SJCRH30 (cell line): ENCODE measurements at regions not wholly inside any gene's neighbourhood (a gene's known extent, or its start where the extent isn't known, plus 50 kb on each side); places are given as distances from the start of the nearest gene placed in this dataset.

Source experiments
- DNase-seq, 2 experiments: peaks; one replicate each; pipeline ENCODE4 v3.0.0-alpha.2; 2015 to 2020
- H3K27ac ChIP-seq: fragments of 250-450 bp; sonication (Bioruptor Pico); 2 replicates; pipeline ENCODE4 v1.5.1; 2020; ENCODE audit warnings: mild to moderate bottlenecking, moderate library complexity
- H3K27me3 ChIP-seq: fragments of 250-450 bp; sonication (Bioruptor Pico); 2 replicates; pipeline ENCODE4 v1.5.1; 2020; ENCODE audit warnings: mild to moderate bottlenecking, moderate library complexity
- H3K36me3 ChIP-seq: fragments of 250-450 bp; sonication (Bioruptor Pico); 2 replicates; pipeline ENCODE4 v1.5.1; 2020; ENCODE audit warnings: mild to moderate bottlenecking, moderate library complexity
- H3K4me1 ChIP-seq: fragments of 250-450 bp; sonication (Bioruptor Pico); 2 replicates; pipeline ENCODE4 v1.5.1; 2020; ENCODE audit warnings: mild to moderate bottlenecking, moderate library complexity
- H3K4me3 ChIP-seq: fragments of 250-450 bp; sonication (Bioruptor Pico); 2 replicates; pipeline ENCODE4 v1.5.1; 2020; ENCODE audit warnings: mild to moderate bottlenecking, moderate library complexity
- H3K9me3 ChIP-seq: fragments of 250-450 bp; sonication (Bioruptor Pico); replicated peaks from 2 replicates; pipeline ENCODE4 v1.5.1; 2020; ENCODE audit warnings: mild to moderate bottlenecking, moderate library complexity

DNA sequence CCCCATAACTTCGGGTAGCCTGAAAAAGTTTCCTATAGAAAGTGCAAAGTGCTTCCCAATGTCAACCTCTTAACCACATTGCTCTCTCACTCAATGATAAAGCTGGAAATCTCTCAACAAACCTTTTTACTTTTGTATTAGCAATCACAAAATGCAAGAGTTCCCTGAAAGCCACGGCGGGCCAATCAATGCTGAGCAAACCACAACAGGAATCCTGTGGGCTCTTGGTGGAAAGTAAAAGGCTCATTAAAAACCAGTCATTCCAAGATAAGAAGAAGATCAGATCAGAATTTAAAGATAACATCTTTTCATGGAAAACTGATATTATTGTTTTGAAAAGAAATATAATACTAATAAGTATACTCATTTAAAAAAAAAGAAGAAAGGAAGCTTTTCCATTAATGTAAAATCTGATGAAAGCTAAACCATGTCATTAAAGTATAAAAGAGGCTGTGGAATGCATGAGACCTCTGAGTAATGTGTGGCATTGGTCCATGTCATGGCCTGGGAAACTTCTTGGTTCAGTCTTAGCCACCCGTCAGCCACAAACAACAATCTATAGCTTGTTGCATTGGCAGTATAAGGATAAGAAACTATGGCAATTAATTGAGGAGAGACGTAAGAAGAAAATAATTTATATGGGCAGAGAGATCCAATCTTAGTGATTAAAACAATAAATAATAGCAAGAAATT is 1066.1 kb upstream of the SORCS1 start:
- no peak for DNase-seq
- Histone ChIP-seq H3K4me3 (no peak overlapping the region), H3K27me3 (no peaks in the 10 kb centered on the region), H3K4me1 (no peaks in the 10 kb centered on the region), H3K27ac (no peak overlapping the region), H3K36me3 (no peaks in the 10 kb centered on the region), H3K9me3 (no peaks in the 10 kb centered on the region)

DNA sequence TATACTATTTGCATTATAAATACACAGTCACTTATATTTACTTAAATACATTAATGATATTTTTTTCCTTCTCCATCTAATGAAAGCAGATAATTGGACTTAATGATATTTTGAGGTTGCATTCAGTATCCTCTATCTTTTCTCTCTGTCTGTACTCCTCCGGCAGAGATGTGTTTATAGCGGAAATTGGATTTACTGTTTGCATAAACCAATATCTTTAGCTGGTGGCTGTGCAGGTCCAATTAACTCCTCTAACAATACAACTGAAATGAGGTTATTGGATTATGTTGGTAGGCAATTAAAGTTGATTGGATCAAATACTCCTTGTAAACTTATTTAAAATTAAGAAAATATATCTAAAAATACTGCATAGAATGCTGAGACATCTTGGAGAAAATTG is 1044.2 kb upstream of the SORCS1 start:
- Histone ChIP-seq H3K4me1 (no peaks in the 10 kb centered on the region), H3K27ac (no peak overlapping the region)
- DNase-seq = no peak

DNA sequence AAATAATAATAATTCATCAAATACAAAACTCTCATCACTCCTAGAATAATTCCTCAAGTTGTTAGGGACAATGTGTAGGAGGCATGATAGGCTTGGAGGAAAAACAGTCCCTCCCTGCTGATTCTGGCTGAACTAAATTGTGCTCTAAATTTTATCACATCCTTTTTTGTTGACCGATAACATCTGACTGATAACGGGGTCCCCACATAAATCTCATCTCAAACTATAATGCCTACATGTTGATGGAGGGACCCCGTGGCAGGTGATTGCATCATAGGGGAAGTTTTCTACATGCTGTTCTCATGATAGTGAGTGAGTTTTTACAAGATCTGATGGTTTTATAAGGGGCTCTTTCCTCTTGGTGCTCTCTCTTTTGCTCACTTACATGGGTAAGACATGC is 1043.5 kb upstream of the SORCS1 start:
- H3K36me3 ChIP-seq = no peaks in the 10 kb centered on the region
- no peak overlapping the region for H3K27ac ChIP-seq
- H3K4me3 ChIP-seq = no peak overlapping the region
- H3K9me3 ChIP-seq = no peaks in the 10 kb centered on the region
- no peak for DNase-seq
- H3K27me3 ChIP-seq = no peaks in the 10 kb centered on the region
- H3K4me1 ChIP-seq = no peaks in the 10 kb centered on the region

More for the DNA sequence above, 1044.2 kb upstream of the SORCS1 start:
- no peaks in the 10 kb centered on the region for H3K36me3 ChIP-seq
- H3K27me3 ChIP-seq = no peaks in the 10 kb centered on the region
- no peaks in the 10 kb centered on the region for H3K9me3 ChIP-seq
- no peak overlapping the region for H3K4me3 ChIP-seq

DNA sequence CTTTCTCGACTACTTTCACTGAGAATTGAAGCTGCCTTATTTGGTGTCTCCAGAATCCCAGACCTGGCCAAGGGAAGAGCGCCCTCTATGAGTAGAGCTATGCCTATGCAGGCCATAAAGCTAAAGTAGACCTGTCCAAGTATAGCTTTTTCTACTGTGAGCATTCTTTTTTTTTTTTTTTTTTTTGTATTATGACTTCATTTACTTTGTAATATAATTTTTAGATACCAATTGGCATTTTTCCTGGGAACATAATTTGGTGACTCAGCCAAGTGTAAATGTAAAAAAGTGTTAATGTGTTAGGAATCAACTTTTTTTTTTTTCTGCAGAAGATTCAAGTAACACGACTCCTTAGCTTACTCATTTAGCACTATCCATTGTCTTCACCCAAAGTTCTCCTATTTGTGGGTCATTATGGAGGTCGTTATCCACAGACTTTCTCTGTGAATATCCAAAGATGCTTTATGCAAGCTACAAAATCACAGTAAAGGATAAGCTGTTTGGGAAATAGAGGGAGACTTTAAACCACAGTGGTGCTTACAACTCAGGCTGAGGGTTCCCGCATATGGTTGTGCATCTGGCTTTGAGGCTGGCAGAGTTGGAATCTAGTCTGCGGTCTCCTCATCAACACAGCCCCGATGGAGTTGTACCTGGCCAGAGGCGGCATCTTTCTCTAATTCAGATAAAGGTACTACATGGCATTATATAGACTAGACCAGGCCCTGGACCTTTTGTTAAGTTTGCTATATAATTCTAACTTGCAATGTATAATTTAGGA is 1040.2 kb upstream of the SORCS1 start:
- peak; percentile 24 to 75 for DNase-seq
- H3K9me3 ChIP-seq = no peaks in the 10 kb centered on the region
- no peak overlapping the region for H3K27ac ChIP-seq
- H3K27me3 ChIP-seq = no peaks in the 10 kb centered on the region
- no peak overlapping the region for H3K4me3 ChIP-seq
- no peaks in the 10 kb centered on the region for H3K36me3 ChIP-seq
- no peaks in the 10 kb centered on the region for H3K4me1 ChIP-seq

DNA sequence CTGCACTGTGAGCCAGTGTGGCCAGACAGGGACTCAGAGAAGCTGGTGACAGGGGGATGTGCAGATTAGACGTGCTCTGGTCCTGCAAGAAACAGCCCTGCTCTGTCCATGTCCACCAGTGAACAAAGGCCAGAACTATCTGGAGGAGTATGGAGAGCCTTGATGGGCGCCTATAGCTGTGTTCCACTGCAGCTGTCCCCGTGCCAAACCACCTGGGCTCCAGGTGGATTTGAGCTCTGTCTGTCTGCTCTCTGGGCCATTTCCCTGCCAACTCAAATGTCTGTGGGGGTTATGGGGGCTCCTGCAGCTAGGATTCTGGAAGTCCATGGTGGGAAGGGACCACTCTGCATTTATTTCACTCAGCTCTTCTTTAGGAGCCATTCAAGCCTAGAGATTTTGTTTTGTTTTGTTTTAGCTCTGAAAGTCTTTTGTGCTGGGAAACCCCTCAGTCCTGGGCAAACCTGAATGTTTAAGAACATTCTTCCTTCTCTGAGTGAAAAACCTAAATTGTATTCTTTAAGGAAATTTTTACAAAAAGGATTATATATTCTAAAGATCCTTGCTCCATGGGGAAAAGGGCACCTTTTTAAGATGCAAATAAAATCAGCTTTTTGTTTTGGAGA is 1039.5 kb upstream of the SORCS1 start:
- no peaks in the 10 kb centered on the region for H3K36me3 ChIP-seq
- no peaks in the 10 kb centered on the region for H3K9me3 ChIP-seq
- H3K27me3 ChIP-seq = no peaks in the 10 kb centered on the region
- no peak overlapping the region for H3K27ac ChIP-seq
- H3K4me3 ChIP-seq = no peak overlapping the region
- no peak for DNase-seq
- no peaks in the 10 kb centered on the region for H3K4me1 ChIP-seq

DNA sequence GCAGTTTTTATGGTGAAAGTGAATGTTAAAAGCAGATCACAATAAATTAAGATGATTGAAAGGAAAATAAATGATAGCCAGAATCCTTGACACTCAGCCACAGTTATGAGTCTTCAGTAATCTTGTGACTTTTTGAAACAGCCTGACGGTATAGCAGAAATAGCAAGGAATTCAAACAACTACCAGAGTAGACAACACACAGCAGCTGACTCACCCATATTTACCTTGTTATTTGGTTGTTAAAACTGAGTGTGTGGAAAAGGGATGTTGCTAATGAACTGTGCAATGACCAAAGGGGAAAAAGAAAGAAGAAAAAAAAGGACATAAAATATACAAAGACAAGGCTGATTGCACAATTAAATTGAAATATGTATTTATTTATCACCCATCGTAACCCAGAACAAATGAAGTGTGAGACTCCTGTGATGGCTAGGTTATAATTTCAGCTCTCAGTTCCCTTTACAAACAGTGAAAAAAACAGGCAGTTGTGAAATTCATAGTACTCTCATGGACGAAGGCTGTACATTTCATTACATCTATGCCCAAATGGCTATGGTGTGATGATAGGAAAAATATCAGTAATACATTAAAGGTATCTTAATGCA is 1023.0 kb upstream of the SORCS1 start:
- DNase-seq = no peak
- no peak overlapping the region for H3K4me3 ChIP-seq
- no peaks in the 10 kb centered on the region for H3K4me1 ChIP-seq
- H3K9me3 ChIP-seq = peaks cover 3% of the 10 kb centered on the region; the same call in 1 of the 2 replicates
- H3K36me3 ChIP-seq = no peaks in the 10 kb centered on the region
- H3K27me3 ChIP-seq = no peaks in the 10 kb centered on the region
- no peak overlapping the region for H3K27ac ChIP-seq

DNA sequence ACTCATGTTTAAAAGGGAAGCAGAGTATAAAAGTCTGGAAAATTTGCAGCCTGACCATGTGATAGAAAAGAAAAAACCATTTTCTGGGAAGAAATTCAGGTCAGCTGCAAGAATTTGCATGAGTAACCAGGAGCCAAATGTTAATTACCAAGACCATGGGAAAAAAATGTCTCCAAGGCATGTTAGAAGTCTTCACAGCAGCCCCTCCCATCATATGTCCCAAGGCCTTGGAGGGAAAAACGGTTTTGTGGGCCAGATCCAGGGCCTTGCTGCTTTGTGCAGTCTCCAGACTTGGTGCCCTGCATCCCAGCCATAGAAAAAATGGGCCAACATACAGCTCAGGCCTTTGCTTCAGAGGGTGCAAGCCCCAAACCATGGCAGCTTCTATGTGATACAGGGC is 1019.6 kb upstream of the SORCS1 start:
- Histone ChIP-seq H3K27ac (no peak overlapping the region), H3K9me3 (no peaks in the 10 kb centered on the region), H3K36me3 (no peaks in the 10 kb centered on the region), H3K27me3 (no peaks in the 10 kb centered on the region), H3K4me3 (no peak overlapping the region), H3K4me1 (no peaks in the 10 kb centered on the region)
- DNase-seq = no peak

DNA sequence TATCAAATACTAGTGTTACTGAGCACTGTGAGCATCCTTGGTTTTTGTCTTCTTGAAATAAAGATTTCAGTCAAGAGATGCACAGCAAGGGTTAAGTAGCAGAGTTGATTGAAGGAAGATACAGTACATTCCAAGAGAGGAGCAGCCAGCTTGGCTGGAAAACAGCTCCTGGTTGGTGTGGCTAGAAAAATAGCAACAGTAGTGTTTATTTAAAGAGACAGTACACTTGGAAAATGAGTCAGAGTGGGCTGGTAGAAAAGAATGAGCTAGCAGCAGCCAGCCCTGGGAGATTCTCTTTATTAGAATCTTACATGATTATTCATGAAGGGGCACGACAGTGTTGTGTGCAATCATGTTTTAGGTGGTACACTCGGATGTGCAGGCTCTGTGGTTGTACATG is 1016.4 kb upstream of the SORCS1 start:
- Histone ChIP-seq H3K27ac (no peak overlapping the region), H3K27me3 (no peaks in the 10 kb centered on the region), H3K4me1 (no peaks in the 10 kb centered on the region), H3K4me3 (no peak overlapping the region), H3K36me3 (no peaks in the 10 kb centered on the region), H3K9me3 (no peaks in the 10 kb centered on the region)
- no peak for DNase-seq

DNA sequence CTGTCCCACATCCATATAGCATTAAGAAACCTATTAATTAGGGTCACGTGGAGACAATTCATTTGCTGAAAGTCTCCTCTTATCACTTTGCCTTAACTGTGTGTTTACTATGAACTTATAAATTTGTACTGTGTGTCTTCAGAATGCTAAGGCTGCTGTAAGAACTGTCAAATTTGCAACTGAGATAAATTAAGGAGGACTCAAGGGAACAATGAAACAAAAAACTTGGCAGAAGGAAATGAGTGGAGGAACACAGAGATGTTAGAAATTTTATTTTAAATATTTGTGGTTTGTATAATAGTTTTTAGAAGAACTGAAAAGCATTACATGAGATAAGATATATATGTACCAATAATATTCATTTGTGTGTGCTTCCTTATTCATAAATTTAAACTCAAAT is 1005.3 kb upstream of the SORCS1 start:
- no peaks in the 10 kb centered on the region for H3K27me3 ChIP-seq
- H3K9me3 ChIP-seq = no peaks in the 10 kb centered on the region
- H3K36me3 ChIP-seq = no peaks in the 10 kb centered on the region
- H3K4me3 ChIP-seq = no peak overlapping the region
- no peak for DNase-seq
- H3K27ac ChIP-seq = no peak overlapping the region
- H3K4me1 ChIP-seq = no peaks in the 10 kb centered on the region

DNA sequence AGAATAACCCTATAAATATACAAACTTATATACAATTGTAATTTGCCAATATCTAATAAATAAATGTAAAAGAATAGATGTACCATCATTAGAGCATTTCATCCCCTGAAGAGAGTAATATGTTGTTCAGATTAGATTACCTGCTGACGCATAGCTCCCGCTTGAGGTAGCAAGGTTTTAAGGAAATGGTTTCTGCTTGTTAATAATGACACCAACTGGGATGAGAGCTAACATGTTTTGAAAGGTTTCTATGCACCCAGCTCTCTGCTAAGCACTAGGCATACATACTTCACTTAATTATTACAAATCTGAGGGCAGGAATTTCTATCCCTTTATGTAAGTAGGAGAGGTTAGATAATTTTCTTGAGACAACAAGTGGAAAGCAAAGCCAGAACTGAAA is 1003.3 kb upstream of the SORCS1 start:
- H3K36me3 ChIP-seq = no peaks in the 10 kb centered on the region
- no peaks in the 10 kb centered on the region for H3K9me3 ChIP-seq
- H3K27me3 ChIP-seq = no peaks in the 10 kb centered on the region
- H3K4me3 ChIP-seq = no peak overlapping the region
- no peaks in the 10 kb centered on the region for H3K4me1 ChIP-seq
- H3K27ac ChIP-seq = no peak overlapping the region
- DNase-seq = no peak

DNA sequence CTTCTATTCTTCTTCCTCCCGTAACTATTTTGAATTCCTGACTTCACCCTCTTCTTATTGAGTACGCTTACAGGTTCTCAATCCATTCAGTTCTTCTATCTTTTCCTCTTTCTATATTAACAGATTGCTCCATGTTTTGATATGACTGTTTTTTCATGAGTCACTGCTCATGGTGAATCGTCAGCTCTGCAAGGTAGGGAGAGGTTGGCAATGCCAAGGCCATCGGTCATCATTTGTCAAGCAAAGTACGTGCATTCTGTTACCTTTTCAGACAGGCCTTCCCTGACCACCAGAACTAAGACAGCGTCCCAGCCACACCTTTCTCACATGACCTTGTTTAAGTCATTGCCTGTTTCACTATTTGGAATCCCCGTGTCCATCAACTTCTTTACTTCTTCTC is 1001.9 kb upstream of the SORCS1 start:
- Histone ChIP-seq H3K9me3 (no peaks in the 10 kb centered on the region), H3K36me3 (no peaks in the 10 kb centered on the region), H3K4me3 (no peak overlapping the region), H3K4me1 (no peaks in the 10 kb centered on the region), H3K27me3 (no peaks in the 10 kb centered on the region), H3K27ac (no peak overlapping the region)
- no peak for DNase-seq

DNA sequence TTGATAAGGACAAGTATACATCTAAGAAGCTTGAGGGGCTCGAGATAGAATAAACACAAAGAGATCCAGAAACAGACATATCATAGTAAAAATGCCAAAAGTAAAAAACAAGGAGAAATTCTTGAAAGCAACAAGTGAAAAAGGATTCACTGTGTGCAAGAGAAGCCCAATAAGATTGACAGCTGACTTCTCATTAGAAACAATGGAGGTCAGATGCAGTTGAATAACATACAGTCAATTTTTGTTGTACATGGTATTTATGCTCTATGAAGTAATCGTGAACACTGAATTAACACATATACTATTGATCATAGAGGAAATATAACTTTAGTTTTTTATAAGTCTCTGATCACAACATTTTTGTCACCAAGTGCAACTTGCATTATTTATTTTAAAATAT is 982.8 kb upstream of the SORCS1 start:
- Histone ChIP-seq H3K4me1 (no peaks in the 10 kb centered on the region), H3K9me3 (no peaks in the 10 kb centered on the region), H3K36me3 (no peaks in the 10 kb centered on the region), H3K27me3 (no peaks in the 10 kb centered on the region), H3K4me3 (no peak overlapping the region), H3K27ac (no peak overlapping the region)
- DNase-seq = no peak

DNA sequence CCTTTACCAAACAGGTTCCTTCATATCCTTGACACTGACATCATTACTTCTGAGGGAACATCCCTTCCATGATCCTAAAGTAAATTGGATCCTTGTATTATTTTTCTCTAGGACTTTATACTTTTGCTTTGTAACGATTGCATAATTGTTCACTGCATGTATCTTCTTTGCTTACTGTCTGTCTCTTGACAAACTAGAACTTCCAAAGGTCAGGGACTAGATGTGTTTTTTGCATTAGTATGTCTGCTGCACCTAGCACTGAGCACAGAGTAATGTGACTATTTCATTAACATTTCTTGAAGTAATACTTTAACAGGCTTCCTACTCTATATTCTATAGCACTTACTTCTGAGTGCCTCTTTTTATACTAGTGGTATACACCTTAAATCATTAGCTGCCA is 976.6 kb upstream of the SORCS1 start:
- Histone ChIP-seq H3K27me3 (no peaks in the 10 kb centered on the region), H3K4me3 (no peak overlapping the region), H3K36me3 (no peaks in the 10 kb centered on the region), H3K4me1 (no peaks in the 10 kb centered on the region), H3K27ac (no peak overlapping the region), H3K9me3 (peaks cover 4% of the 10 kb centered on the region)
- DNase-seq = no peak

DNA sequence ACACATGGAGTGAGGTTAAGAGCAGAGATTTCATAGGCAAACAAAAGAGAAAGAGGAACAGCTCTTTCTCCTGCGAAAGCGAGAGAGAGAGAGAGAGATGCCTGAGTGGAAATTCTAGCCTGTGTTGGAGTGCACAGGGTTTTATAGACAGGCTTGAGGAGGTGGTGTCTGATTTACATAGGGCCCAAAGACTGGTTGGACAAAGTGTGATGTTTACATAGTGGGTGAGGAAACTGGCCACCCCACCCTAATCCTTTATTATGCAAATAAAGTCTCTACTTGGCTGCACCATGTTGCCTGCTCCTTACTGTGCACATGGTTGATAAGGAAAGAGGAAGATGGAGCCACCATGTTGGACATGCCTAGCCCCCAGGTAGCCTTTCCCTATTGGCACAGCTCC is 967.8 kb upstream of the SORCS1 start:
- Histone ChIP-seq H3K27me3 (no peaks in the 10 kb centered on the region), H3K27ac (no peak overlapping the region), H3K4me3 (no peak overlapping the region), H3K9me3 (no peaks in the 10 kb centered on the region), H3K4me1 (no peaks in the 10 kb centered on the region), H3K36me3 (no peaks in the 10 kb centered on the region)
- DNase-seq = no peak

DNA sequence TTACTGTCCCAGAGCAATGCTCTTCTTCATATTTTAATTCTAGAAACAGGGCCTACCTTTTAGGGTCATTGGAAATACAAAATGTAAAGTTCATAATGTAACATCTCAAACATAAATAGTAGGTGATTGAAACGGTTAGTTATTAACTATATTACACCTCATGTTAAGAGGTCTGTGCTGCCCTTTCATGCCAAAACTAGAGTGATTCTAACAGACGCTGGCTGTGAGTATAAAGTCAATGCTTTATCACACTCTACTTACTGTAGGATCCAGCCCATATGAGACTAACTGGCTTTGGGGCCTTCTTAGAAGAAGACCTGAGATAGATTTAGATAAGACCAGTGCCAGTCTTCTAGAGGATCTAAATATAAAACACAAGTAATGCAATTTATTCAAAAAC is 966.1 kb upstream of the SORCS1 start:
- Histone ChIP-seq H3K4me3 (no peak overlapping the region), H3K36me3 (no peaks in the 10 kb centered on the region), H3K27ac (no peak overlapping the region), H3K4me1 (no peaks in the 10 kb centered on the region), H3K27me3 (no peaks in the 10 kb centered on the region), H3K9me3 (no peaks in the 10 kb centered on the region)
- no peak for DNase-seq
